HG02610 (cell line): ENCODE measurements at regions not wholly inside any gene's neighbourhood (a gene's known extent, or its start where the extent isn't known, plus 50 kb on each side); places are given as distances from the start of the nearest gene placed in this dataset.
A peak's percentile ranks its signal among the peaks of the same experiment; 100 is the strongest.

Experiments
- ATAC-seq: cut with Tn5 transposase; IDR thresholded peaks from one replicate; pipeline ENCODE4 v1.9.1; 2021; ENCODE audit warnings: mild to moderate bottlenecking, moderate library complexity; ENCODE audit not compliant: unreplicated experiment

GRCh38 chr18:78168526-78168925 lies 811.1 kb upstream of the SALL3 start:
- ATAC-seq, result no peak

GRCh38 chr18:78169174-78169864 lies 810.3 kb upstream of the SALL3 start:
- ATAC-seq, result peak; percentile 65

GRCh38 chr18:78171954-78172353 lies 807.7 kb upstream of the SALL3 start:
- no peak for ATAC-seq

- no peak for ATAC-seq
These were observed 804.9 kb upstream of the SALL3 start for GRCh38 chr18:78174737-78175136.

GRCh38 chr18:78178812-78179211 lies 800.8 kb upstream of the SALL3 start:
- ATAC-seq, result no peak

- ATAC-seq, result no peak
These were observed 798.9 kb upstream of the SALL3 start for GRCh38 chr18:78180741-78181140.

- no peak for ATAC-seq
These were observed 795.8 kb upstream of the SALL3 start for GRCh38 chr18:78183815-78184214.

- no peak for ATAC-seq
These were observed 788.3 kb upstream of the SALL3 start for GRCh38 chr18:78191276-78191675.

GRCh38 chr18:78192054-78192453 lies 787.6 kb upstream of the SALL3 start:
- ATAC-seq, result no peak

GRCh38 chr18:78196280-78196679 lies 783.3 kb upstream of the SALL3 start:
- ATAC-seq, result no peak

GRCh38 chr18:78199002-78199401 lies 780.6 kb upstream of the SALL3 start:
- ATAC-seq, result no peak

- no peak for ATAC-seq
These were observed 780.0 kb upstream of the SALL3 start for GRCh38 chr18:78199611-78200010.

- no peak for ATAC-seq
These were observed 771.7 kb upstream of the SALL3 start for GRCh38 chr18:78207942-78208341.

GRCh38 chr18:78208461-78208860 lies 771.2 kb upstream of the SALL3 start:
- ATAC-seq, result no peak

- no peak for ATAC-seq
These were observed 766.1 kb upstream of the SALL3 start for GRCh38 chr18:78213361-78213994.

GRCh38 chr18:78221496-78221895 lies 758.1 kb upstream of the SALL3 start:
- no peak for ATAC-seq

GRCh38 chr18:78228974-78229373 lies 750.6 kb upstream of the SALL3 start:
- no peak for ATAC-seq

- ATAC-seq, result no peak
These were observed 748.7 kb upstream of the SALL3 start for GRCh38 chr18:78230911-78231310.

- ATAC-seq, result no peak
These were observed 747.4 kb upstream of the SALL3 start for GRCh38 chr18:78232196-78232595.

GRCh38 chr18:78237864-78238263 lies 741.8 kb upstream of the SALL3 start:
- ATAC-seq, result no peak

- no peak for ATAC-seq
These were observed 741.1 kb upstream of the SALL3 start for GRCh38 chr18:78238404-78239089.

- no peak for ATAC-seq
These were observed 740.5 kb upstream of the SALL3 start for GRCh38 chr18:78239090-78239457.
